HG02938 (cell line): ENCODE measurements at regions not wholly inside any gene's neighbourhood (a gene's known extent, or its start where the extent isn't known, plus 50 kb on each side); places are given as distances from the start of the nearest gene placed in this dataset.

Experiments
- ATAC-seq: cut with Tn5 transposase; IDR thresholded peaks from one replicate; pipeline ENCODE4 v1.9.1; 2021; ENCODE audit warnings: mild to moderate bottlenecking, moderate library complexity; ENCODE audit not compliant: unreplicated experiment

- ATAC-seq = no peak
Observed at GRCh38 chr6:141593311-141593710, 539.4 kb upstream of the GJE1 start.

GRCh38 chr6:141587482-141588266 lies 545.1 kb upstream of the GJE1 start:
- ATAC-seq = no peak

GRCh38 chr6:141580988-141581552 lies 551.7 kb upstream of the GJE1 start:
- ATAC-seq = no peak

GRCh38 chr6:141580131-141580530 lies 552.6 kb upstream of the GJE1 start:
- ATAC-seq = no peak

- ATAC-seq = no peak
Observed at GRCh38 chr6:141576751-141577150, 556.0 kb upstream of the GJE1 start.

DNA sequence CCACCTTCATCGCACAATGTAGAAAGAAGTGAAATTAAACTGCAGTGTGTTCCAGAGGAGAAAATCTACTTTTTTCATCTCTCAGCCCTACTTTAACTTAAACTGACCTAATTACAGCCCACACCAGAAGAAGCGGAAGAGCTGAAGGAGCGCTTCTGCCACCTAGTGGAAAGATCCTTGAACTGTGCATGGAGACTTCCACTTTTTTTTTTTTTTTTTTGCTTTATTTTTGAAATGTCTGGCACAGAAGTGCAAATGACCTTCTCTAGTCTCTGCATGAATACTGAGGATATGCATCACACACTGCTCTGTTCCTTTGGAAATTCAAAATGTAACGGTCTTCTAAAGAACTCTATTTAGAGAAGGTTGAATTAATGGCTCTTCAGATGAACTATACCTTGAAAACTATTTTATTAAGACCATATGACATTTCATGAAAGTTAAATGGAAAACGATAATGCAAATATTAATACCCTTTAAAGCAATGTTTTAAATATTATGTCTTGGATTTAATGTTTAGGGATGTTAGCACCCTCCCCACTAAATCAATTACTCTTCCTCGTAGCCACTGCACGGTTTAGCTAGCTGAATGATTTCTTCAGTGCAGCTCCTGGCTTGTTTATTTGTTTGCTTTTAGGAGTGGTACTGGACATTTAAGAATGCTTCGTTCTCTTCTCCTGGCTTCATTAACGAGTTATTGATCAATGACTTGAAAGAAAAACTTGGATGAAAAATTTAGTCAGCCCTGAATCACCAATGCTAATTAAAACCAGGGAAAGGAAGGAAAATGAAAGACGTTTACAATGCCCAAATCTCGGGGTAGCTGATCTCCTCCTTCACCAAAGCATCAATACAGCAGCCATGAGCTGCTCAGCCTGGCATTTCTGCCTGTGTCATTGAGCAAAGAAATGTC lies 569.6 kb upstream of the GJE1 start:
- ATAC-seq = peak; percentile 91

DNA sequence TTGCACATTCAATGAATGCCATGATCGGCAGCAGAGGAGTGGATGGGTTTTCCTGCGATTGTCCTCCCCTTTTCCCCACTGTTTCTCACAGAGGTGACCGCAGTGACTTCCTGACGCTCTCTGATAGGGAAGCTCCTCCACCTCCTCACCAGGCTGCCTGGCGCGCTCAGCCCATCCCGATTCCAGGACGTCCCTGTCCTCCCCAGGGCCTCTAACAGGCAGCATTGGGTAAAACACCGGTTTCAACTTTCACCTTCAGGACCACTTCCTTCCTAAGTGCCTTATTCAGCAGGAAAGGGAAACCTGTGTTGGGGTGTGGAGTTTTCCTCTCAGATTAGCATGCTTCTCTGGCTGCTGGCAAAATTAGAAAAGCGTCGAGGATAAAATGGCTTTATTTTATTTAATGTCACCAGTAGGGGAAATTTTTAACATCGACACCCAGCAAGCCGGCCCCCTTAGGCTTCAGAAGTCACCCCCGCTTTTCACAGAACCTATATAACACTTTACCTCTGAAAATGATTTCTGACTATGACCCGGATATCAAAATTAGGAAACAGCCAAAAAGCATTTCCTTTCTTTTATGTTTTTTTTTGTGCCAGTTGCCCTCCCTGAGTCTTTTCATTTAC lies 570.4 kb upstream of the GJE1 start:
- ATAC-seq = peak; percentile 40

- no peak for ATAC-seq
Observed at GRCh38 chr6:141561154-141561553, 571.6 kb upstream of the GJE1 start.

DNA sequence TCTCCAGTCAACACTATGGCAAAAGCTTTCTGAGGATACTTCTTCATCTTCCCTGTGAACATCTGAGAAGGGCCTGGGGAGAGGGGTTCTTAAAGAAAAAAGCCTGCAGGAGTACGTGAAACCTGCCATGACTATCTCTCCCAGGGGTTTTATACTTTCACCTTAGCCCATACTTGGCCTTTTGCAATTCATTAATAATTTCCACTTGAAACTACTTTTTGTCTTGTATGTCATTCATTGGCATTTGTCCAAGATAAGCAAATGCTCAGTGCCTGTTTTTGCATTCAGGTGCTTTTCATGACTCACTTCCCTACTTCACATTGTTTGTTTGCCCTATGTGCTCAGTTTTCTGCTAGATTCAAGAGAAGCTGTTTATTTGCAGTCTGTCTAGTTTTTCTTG lies 580.3 kb upstream of the GJE1 start:
- peak; percentile 89 for ATAC-seq

GRCh38 chr6:141552031-141552430 lies 580.7 kb upstream of the GJE1 start:
- ATAC-seq = no peak

- no peak for ATAC-seq
Observed at GRCh38 chr6:141551318-141551717, 581.4 kb upstream of the GJE1 start.

DNA sequence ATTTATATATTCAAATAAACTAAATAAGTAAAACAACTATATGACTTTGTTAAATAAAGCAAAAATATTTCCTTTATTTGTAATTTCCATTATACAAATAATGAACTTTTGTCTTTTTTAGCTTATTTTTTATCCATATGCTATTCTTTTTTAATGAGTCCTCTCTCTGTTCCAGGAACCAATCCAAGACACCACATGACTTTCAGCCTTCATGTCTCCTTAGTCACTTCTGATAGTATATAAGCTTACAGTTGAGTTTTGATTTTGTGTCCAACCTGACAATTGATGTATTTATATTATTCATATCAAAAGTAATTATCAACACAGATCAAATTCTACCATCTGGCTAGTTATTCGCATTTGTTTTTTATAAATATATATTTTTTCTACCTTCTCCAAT lies 582.3 kb upstream of the GJE1 start:
- ATAC-seq = no peak

DNA sequence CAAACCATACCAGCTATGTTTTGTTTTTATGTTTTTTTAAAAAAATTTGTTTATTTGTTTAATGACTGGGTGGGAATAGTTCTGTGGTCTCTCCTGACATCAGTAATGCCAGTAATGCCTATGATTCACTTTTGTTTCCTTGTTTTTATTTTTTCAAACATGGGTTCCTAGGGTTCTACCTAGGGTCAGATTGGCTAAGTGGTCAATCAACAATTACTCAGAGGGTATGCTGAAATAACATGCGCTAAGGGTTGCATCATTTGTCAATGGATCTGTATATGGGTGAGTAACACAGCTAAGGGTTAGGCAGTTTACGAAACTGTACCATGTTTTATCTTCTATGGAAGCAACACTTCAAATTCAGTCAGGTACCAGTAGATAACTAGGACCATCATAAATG lies 583.8 kb upstream of the GJE1 start:
- no peak for ATAC-seq

GRCh38 chr6:141541581-141542324 lies 591.0 kb upstream of the GJE1 start:
- no peak for ATAC-seq

- ATAC-seq = no peak
Observed at GRCh38 chr6:141540207-141540606, 592.5 kb upstream of the GJE1 start.

DNA sequence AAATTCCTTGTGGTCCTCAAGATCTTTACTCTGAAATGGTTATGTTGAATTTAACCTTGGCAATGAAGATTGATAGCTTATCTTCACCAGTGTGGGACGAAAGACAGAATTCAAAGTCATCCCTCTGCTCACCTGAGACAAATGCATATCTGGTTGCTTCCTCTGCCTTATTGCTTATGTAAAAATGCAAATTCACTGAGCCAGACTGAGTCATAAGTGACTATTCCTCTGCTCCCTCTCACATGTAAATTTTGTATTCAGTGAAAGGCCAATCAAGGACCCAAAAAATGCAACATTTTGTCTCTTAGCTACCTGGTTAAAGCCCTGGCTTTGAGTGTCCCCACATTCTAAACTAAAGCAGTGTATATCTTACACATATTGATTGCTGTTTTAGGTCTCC lies 593.1 kb upstream of the GJE1 start:
- ATAC-seq = no peak

GRCh38 chr6:141532211-141532610 lies 600.5 kb upstream of the GJE1 start:
- ATAC-seq = no peak

DNA sequence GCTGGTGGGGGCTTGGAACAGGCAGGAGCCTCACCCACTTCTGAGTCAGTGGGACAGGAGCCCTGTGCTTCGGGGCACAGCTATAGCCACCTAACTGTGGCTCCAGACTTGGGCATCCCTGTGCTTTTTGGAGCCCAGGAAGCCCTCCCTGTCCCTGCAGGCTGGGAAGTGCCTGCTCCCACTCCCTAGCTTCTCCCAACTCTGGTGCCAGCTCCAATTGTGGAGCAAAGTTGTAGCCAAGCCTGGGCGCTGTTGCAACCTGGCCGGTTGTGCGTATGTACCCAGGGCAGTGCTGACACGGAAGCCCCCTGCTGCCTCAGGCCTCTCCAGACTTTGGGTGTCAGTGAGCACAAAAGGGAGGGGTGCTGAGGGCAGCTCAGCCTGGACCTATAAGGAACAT lies 601.7 kb upstream of the GJE1 start:
- no peak for ATAC-seq

DNA sequence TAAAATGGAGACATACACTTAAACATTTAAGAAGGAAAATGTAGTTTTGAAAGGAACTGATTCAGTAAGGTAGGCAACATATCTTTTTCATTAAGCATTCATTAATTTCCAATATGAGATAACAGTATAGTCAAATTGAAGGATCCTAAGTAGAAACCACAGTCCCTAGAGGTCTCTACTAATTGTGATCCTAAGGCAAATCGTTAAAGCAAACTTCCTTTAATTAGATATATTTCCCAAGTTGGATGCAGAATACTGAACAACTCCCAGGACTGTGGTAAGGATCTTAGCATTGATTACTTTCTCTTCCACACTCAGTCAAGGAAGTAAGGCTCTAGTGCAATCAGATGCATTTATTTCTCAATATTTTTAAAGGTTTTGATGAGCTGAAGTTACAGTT lies 604.1 kb upstream of the GJE1 start:
- ATAC-seq = no peak

DNA sequence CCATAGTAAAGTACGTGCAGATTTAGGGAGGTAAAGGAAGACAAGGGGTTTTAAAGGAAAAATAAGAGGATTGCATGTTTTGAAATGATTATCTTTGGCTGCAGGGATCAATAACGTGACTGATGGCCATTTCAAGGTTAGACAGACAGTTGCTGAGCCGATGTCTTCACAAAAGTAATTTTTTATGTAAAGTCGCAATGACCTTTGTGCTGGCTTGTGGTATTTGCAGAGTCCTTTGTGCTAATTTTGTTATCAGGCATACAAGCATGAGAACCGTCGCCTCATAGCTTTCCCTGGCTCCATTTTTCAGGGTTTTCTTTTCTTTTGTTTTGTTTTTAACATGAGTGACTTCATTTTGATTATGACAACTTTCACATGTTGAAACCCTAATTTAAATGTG lies 605.7 kb upstream of the GJE1 start:
- ATAC-seq = no peak

GRCh38 chr6:141521440-141521839 lies 611.3 kb upstream of the GJE1 start:
- peak; percentile 49 for ATAC-seq
